ENCODE measurements at regions not wholly inside any gene's neighbourhood (a gene's known extent, or its start where the extent isn't known, plus 50 kb on each side); places are given as distances from the start of the nearest gene placed in this dataset.

- DNase-seq, result no peak
Measured at GRCh38 chr2:125070726-125071505, 1045.8 kb downstream of the CNTNAP5 start.

DNA sequence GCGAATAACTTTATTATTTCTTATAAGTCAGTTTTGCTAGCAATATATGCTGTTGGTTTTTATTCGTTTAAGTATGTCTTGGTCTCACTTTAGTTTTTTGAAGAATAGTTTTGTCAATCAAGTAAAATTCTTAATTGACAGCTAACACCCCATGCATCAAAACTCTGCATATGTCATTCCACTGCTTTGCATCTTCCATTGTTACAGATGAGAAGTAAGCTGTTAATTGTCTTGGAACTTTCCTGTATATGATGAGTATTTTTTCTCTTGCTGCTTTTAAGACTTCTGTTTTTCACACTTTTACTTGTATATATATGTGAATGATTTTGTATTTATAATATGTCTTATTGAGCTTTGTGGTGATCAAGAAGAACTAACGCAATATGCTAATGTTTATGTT lies 1048.4 kb downstream of the CNTNAP5 start:
- DNase-seq, result no peak

DNA sequence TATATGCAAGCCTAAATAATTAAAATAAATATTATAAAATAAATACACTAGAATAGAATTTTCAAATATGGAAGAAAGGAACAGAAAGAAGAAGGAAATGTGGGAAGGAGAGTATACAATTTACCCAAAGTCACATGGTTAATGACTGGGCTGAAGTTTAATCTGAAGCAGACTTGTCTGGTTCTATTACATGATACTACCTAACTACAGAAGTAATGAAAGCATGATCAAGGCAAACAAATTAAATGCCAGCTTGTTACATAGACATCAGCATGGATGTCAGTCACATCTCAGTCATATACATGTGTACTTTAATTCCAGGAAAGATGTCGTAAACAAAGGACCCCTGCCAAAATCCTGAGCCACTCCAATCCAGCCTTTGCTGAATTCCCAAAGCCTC lies 1060.8 kb downstream of the CNTNAP5 start:
- no peak for DNase-seq

GRCh38 chr2:125086313-125087184 lies 1061.5 kb downstream of the CNTNAP5 start:
- DNase-seq, result no peak

DNA sequence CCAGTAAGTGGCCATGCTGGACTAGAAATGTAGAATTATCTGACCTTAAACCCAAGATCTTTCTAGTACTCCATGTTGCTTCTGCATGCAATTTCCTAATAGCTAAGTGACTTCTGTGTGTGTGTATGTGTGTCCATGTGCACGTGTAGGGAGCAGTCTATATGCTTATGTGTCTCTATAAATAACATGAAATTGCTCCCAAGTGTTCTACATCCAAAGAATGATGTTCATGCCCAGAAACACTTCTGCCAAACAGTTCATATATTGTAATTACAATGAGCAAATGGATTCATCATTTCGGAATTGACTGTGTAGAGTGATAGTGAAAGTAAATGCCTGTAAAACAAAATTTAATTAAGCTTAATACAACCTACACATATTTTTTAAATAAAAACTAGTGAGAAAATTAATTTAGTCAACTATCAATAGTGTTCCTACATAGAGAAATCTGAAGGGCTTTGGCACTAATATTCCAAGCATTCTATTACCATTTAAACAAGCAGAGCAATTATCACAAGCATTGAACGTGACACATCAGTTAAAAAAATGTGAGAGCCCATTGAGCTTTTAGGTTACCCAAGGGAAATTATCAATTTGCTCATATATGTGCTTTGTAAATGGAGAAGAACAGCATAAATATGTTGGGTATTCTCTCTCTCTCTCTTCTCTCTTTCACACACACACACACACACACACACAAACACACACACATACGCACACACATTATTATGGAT lies 1067.4 kb downstream of the CNTNAP5 start:
- no peak for DNase-seq

GRCh38 chr2:125095826-125096225 lies 1070.7 kb downstream of the CNTNAP5 start:
- DNase-seq, result no peak

GRCh38 chr2:125106710-125107109 lies 1081.6 kb downstream of the CNTNAP5 start:
- no peak for DNase-seq

- DNase-seq, result no peak
Measured at GRCh38 chr2:125107446-125107845, 1082.4 kb downstream of the CNTNAP5 start.

- DNase-seq, result no peak
Measured at GRCh38 chr2:125108251-125108650, 1083.2 kb downstream of the CNTNAP5 start.

DNA sequence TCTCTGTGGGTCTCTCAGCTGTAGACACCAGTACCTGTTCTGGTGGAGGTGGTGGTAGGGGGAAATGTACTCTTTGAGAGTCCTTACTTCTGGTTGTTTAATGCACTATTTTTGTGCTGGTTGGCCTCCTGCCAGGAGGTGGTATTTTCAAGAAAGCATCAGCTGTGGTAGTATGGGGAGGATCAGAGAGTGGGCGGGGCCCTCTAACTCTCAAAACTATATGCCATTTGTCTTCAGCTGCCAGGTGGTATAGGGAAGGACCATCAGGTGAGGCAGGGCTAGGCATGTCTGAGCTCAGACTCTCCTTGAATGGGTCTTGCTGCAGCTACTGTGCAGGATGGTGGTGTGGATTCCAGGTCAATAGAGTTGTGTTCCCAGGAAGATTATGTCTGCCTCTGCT lies 1100.8 kb downstream of the CNTNAP5 start:
- DNase-seq, result no peak

DNA sequence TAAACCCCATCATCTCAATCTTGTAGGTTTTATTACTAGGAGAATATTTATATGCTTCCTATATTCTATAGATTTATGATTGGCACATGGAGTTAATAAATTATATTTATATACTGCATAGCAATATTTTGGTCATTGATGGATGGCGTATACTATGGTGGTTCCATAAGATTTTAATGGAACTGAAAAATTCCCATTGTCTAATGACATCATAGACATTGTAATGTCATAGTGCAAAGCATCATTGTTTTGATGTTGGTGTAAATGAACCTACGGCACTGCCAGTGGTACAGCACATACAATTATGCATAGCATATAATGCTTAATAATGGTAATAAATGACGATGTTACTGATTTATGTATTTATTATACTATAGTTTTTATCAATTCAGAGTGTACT lies 1135.9 kb downstream of the CNTNAP5 start:
- DNase-seq, result no peak

GRCh38 chr2:125167152-125167551 lies 1142.1 kb downstream of the CNTNAP5 start:
- no peak for DNase-seq

- DNase-seq, result no peak
Measured at GRCh38 chr2:125167820-125168219, 1142.7 kb downstream of the CNTNAP5 start.

DNA sequence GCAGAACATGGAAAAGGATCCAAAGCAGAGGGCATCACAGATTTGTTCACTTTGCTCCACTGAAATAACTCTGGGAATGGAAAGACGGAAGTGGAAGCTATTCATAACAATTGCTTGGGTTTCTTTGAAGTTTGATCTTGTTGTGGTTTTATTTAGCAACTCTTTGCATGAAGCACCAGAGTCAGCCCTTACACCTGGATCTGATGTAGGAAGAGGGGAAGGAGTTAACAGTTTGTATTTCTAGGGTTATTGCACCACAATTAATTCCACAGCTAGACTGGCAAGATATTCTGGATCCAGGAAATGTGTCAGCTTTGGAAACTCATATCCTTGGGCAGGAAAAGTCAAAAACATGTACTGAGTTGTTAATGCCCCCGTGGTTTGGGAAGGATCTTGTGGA lies 1143.4 kb downstream of the CNTNAP5 start:
- DNase-seq, result no peak

- DNase-seq, result no peak
Measured at GRCh38 chr2:125169022-125169763, 1144.1 kb downstream of the CNTNAP5 start.

DNA sequence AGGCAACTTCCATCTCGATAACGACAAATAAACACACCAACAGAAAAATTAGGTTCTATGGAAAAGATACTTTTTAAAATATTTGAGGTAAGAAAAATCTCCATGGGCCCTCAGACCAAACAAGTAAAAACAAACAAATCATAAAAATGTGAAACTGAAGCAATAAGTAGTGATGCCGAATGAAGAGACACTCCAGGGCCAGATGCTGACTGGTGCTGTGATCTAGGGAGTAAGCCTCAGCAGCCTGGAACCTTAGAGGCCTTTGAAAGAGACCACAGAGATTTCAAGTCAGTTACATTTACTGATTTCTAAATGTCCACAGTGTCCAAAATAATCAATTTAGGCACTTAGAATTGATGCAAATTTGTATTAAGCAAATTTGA lies 1144.7 kb downstream of the CNTNAP5 start:
- no peak for DNase-seq

- DNase-seq, result no peak
Measured at GRCh38 chr2:125172181-125172580, 1147.1 kb downstream of the CNTNAP5 start.

DNA sequence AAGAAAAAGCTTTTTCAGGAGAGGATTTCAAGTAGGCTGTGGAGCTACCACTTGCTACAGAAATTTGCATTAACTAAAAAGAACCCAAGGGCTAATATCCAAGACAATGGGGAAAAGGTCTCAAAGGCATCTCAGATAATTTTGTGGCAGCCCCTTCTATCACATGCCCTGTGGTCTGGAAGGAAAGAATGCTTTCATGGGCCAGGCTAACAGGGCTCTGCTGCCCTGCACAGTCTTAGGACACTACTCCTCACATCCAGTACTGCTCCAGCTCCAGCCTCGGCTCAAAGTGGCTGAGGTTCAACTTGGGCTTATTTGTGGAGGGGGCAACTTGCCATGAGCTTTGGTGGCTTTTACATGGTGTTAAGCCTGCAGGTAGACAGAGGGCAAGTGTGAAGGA lies 1150.3 kb downstream of the CNTNAP5 start:
- DNase-seq, result no peak

- DNase-seq, result no peak
Measured at GRCh38 chr2:125185691-125186270, 1160.7 kb downstream of the CNTNAP5 start.

DNA sequence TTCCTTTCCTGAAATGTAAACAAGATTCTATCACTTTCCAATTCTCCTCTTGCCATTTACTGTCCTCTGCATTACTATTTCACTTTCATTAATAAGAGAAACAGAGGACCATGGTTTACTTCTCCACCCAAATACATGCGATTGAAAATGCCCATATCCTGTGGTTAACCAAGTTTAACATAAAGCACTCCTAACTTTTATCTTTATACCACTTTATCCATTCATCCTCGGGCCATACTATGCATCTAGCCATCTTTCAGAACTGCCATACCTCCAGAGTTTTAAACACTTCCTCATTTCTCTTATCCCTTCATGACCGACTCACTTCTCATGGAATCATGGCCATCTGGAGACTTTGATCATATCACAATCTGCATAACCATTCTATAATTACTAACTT lies 1182.3 kb downstream of the CNTNAP5 start:
- no peak for DNase-seq

DNA sequence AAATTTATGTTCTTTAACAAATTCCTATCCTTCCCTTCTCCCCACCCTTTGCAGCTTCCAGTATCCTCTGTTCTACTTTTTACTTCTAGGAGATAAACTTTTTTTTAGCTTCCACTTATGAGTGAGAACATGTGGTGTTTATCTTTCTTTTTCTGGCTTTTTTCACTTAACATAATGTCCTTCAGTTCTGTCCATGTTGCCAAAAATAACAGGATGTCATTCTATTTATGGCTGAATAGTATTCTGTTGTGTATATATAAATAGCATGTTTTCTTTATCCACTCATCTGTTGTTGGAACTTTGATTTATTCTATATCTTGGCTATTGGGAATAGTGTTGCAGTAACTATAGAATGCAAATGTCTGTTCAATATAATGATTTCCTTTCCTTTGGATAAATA lies 1191.2 kb downstream of the CNTNAP5 start:
- DNase-seq, result no peak

DNA sequence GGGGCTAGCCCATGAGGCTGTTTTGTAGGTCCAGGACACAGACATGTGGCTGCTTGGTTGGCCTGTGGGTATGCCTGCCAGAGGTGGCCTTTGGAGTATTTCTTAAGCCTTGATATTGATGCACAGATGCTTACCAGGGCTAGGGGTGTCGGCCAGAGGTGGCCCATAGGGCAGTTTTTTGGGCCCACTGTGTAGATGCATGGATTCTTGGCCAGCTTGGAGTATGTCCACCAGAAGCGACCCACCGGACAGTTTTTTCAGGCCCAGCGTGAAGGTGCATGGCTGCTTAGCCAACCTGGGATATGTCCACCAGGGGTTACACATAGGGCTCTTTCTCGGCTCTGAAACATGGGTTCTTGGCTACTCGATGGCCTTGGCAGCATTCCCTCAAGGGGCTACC lies 1199.1 kb downstream of the CNTNAP5 start:
- DNase-seq, result no peak

All from activated naive CD4-positive, alpha-beta T cell (primary cell).